Neutrophil (primary cell): ENCODE measurements at regions not wholly inside any gene's neighbourhood (a gene's known extent, or its start where the extent isn't known, plus 50 kb on each side); places are given as distances from the start of the nearest gene placed in this dataset.

Experiments used
- H3K27ac ChIP-seq: fragments of 200-600 bp; sonication (generic); 2 replicates; pipeline ENCODE4 v1.5.1; 2016; ENCODE audit warnings: mild to moderate bottlenecking, moderate library complexity
- H3K27me3 ChIP-seq: fragments of 200-600 bp; sonication (generic); 2 replicates; pipeline ENCODE4 v1.6.0; 2016; ENCODE audit warnings: mild to moderate bottlenecking
- H3K36me3 ChIP-seq: fragments of 200-600 bp; sonication (generic); 2 replicates; pipeline ENCODE4 v1.5.1; 2017
- H3K4me1 ChIP-seq, 2 experiments: fragments of 200-600 bp in 1 of 2; sonication (generic) in 1 of 2; 1 replicate in 1 of 2; 2 replicates in 1 of 2; pipeline versions ENCODE4 v1.5.1 to v1.6.1; 2013 to 2016; ENCODE audit warnings: low read depth in 1 of 2, low read length in 1 of 2, mild to moderate bottlenecking in 1 of 2, moderate library complexity in 1 of 2; ENCODE audit not compliant: control insufficient read depth in 1 of 2, insufficient read depth in 1 of 2
- H3K4me3 ChIP-seq, 2 experiments: fragments of 200-600 bp in 1 of 2; sonication (generic) in 1 of 2; 1 replicate in 1 of 2; 2 replicates in 1 of 2; pipeline ENCODE4 v1.5.1; 2013 to 2016; ENCODE audit warnings: low read depth in 1 of 2, low read length in 1 of 2, mild to moderate bottlenecking in 1 of 2, moderate library complexity in 1 of 2
- H3K9me3 ChIP-seq: fragments of 200-600 bp; sonication (generic); 2 replicates; pipeline ENCODE4 v1.5.1; 2016
- CTCF ChIP-seq: fragments of 200-600 bp; sonication (generic); IDR thresholded peaks from 2 replicates; pipeline ENCODE4 v1.5.1; 2016; ENCODE audit warnings: antibody characterized with exemption

DNA sequence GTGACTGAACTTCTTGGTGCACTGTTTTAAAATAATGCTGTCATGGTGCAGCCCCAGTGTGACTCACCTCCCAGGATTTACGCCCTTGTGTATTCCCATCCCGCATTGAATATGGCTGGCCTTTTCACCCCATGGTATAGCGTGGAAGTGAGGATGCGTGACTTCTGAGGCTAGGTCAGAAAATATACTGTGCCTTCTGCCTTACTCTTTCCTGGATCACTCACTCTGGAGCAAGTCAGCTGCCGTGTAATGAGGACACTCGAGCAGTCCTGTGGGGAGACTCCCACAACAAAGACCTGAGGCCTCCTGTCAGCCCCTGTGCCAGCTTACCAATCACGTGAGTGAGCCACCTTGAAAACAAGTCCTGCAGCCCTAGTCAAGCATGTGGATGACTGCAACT is 471.9 kb upstream of the KIRREL3 start:
- Histone ChIP-seq H3K27me3 (no peaks in the 10 kb centered on the region), H3K4me3 (no peak overlapping the region), H3K4me1 (peaks cover 5 to 8% of the 10 kb centered on the region in 2 experiments), H3K27ac (no peak overlapping the region), H3K36me3 (no peaks in the 10 kb centered on the region), H3K9me3 (no peaks in the 10 kb centered on the region)
- TF ChIP-seq CTCF, result no peak

DNA sequence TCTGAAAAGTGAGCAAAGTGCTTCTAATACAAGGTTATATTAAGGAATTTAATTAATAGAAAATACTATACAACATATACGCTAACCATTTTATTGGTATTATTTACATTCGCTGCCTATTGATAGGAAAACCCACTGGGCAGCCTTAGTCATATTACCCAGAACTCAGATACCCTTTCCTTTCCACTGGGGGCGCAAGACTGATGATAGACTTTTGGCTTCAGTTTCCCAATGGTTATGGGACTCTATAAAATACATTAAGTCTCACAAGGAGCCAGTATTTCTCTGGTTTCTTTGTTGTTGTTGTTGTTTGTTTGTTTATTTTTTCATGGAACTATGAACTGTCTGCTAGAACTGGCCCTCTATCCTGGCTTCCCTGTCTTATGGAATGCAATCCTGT is 471.1 kb upstream of the KIRREL3 start:
- Histone ChIP-seq H3K4me1 (peaks cover 5 to 8% of the 10 kb centered on the region in 2 experiments), H3K27me3 (no peaks in the 10 kb centered on the region)
- TF ChIP-seq CTCF, result no peak

GRCh38 chr11:127470306-127470884 is 469.8 kb upstream of the KIRREL3 start:
- Histone ChIP-seq H3K27me3 (no peaks in the 10 kb centered on the region), H3K4me1 (peaks cover 5% of the 10 kb centered on the region in 2 experiments), H3K4me3 (no peak overlapping the region), H3K36me3 (no peaks in the 10 kb centered on the region), H3K27ac (no peak overlapping the region), H3K9me3 (no peaks in the 10 kb centered on the region)
- TF ChIP-seq CTCF, result no peak

More for the DNA sequence above, 471.1 kb upstream of the KIRREL3 start:
- no peaks in the 10 kb centered on the region for H3K36me3 ChIP-seq
- H3K9me3 ChIP-seq, result no peaks in the 10 kb centered on the region
- H3K27ac ChIP-seq, result no peak overlapping the region
- no peak overlapping the region for H3K4me3 ChIP-seq

GRCh38 chr11:127464325-127464724 is 463.8 kb upstream of the KIRREL3 start:
- TF ChIP-seq CTCF, result no peak
- no peaks in the 10 kb centered on the region for H3K4me1 ChIP-seq
- no peak overlapping the region for H3K27ac ChIP-seq
- no peak overlapping the region for H3K4me3 ChIP-seq
- H3K36me3 ChIP-seq, result no peaks in the 10 kb centered on the region
- peaks cover 7% of the 10 kb centered on the region for H3K27me3 ChIP-seq
- H3K9me3 ChIP-seq, result no peaks in the 10 kb centered on the region

DNA sequence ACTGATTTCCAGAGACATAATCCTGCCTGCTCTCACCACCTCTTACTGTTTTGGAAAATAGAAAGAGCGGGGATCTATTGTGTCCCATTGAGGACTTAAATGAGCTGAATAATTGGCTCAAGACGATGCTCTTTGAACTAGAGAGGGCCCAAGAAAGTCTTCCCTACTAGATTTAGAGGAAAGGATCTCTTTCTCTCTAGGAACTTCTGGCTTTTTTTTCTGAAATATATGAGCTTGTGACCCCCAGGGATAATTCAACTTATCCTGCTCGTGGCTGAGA is 461.4 kb upstream of the KIRREL3 start:
- Histone ChIP-seq H3K27me3 (peaks cover 7% of the 10 kb centered on the region), H3K27ac (no peak overlapping the region), H3K9me3 (no peaks in the 10 kb centered on the region), H3K4me3 (no peak overlapping the region), H3K4me1 (no peaks in the 10 kb centered on the region), H3K36me3 (no peaks in the 10 kb centered on the region)
- TF ChIP-seq CTCF, result no peak
